HG02981 (cell line): ENCODE measurements at regions not wholly inside any gene's neighbourhood (a gene's known extent, or its start where the extent isn't known, plus 50 kb on each side); places are given as distances from the start of the nearest gene placed in this dataset.
A peak's percentile ranks its signal among the peaks of the same experiment; 100 is the strongest.
"Not testable (repeated sequence)": the region's sequence is repeated elsewhere in the genome, so short reads cannot be mapped to it uniquely, and the experiment has no call there.

Source experiments
- ATAC-seq: cut with Tn5 transposase; IDR thresholded peaks from one replicate; pipeline ENCODE4 v1.9.1; 2021; ENCODE audit warnings: mild to moderate bottlenecking, moderate library complexity; ENCODE audit not compliant: unreplicated experiment

DNA sequence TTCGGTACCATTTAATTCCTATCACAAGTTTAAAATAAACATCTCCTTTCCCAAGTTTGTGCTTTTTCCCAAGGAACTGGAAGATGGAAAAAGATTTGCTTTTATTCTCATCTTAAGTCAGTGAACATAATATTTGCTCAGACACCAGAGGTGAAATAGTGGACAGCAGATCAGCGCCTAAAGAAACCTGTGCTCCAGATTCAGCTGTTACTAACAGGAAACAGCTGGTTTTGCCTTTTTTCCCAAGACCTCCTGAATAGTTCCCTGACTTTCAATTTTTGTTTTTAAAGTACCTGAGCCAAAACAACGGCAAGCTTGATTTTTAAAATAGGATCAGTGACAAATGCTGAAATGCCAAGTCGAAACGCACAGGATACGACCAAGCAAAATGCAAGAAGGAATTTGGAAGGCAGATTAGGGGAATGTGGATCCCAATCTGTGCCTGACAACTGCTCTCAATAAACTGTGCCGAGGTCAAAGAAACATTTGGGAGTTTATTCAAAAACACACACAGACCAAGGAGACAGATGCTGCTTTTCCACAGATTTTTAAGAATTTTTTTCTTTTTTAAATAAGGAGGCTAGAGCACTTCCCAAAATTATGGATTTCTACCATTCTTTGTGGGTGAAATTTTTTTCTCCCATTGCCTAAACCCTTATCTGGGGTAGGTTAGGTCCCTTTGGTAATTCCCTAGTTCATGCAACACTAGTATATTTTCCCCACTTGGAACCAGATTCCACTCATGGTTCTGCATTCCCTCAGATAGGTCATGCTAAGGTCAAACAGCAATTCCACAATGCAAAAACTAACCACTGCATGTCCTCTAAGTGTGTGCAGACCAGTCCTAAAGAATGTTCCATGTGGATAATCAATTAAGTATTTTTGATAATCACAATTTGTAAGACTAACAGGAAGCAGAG, 121.5 kb upstream of the PDE1A start:
- no peak for ATAC-seq

DNA sequence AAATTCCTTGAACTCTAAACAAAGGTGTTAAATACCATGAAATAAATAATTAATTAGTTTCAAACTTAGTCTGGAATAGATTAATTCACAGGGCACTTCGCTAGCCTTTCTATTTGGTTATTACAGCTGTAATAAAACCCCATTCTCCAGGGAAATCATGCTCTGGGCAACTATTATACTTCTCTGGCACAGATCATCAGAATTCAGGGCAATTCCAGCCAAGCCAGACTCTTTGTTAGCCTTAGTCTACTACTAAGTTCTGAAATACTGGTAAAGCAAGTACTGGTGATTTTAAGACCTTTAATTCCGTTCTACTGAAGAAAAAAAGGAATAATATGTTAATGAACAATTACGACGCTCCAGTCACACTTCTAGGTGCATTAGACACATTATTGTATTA, 123.4 kb upstream of the PDE1A start:
- ATAC-seq: no peak

- ATAC-seq: not testable (repeated sequence)
Observed at GRCh38 chr2:182552232-182552631, 125.4 kb upstream of the PDE1A start.

GRCh38 chr2:182552785-182553184, 125.9 kb upstream of the PDE1A start:
- not testable (repeated sequence) for ATAC-seq

DNA sequence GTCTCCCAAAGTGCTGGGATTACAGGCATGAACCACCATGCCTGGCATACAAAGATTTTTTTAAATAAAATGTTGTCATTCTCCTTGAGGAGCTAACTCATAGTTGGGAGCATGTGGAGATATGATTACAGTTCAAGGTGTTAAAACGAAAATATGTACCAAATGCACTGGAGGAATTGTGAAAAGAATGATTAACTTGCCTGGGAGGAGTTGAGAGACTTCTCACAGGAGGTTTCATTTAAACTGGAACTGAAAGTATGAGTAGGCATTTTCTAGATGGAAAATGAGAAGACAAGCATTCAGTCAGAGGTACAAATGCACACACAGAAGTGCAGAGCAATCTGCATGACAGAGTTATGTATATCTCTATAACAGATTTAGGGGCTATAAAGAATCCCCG, 126.6 kb upstream of the PDE1A start:
- ATAC-seq: peak; percentile 100

GRCh38 chr2:182554950-182555349, 128.1 kb upstream of the PDE1A start:
- no peak for ATAC-seq

GRCh38 chr2:182558564-182558963, 131.7 kb upstream of the PDE1A start:
- ATAC-seq: no peak

DNA sequence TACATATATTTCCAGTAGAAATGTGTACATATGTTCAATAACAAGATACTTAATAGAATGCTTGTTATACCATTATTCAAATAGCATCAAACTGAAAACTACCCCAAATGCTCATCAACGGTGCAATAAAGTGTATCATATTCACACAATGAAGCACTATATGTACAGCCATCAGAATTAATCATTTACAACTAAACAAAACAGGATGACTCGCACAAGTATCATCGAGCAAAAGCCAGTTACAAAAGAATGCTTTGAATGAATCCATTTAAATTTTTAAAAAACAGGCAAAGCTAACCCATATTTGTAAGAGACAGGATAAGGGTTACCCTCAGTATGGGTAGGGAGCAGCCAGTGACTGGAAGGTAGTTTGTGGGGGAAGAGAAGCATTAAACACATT, 132.8 kb upstream of the PDE1A start:
- ATAC-seq: no peak

DNA sequence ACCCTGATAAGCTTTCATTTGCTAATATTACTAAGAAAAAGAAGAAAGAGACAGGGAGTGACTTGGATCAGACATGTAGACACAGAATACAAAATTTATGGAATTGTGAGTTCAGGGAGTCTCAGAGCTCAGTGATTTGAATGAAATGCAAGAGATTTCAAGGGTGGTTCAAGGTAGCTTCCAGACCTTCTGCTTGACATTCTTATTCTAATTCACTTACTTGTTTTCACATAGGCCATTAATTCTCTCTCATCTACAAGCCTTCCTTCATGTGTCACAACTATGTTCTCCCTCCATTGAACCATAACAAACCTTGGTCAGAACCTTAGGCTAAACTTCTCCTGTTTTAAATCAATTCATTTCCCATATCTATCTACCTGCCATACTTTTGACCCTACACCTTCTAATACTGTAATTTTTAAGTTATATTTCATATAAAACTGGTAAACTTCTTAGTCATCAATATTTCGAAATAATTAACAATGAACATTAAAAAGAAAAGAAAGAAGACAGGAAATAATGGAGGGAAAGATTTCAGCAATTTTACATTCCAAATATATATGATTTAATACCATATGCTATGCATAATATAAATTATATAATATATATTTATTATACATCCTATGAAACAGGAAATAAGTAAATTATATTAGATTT, 139.2 kb upstream of the PDE1A start:
- ATAC-seq: no peak

- ATAC-seq: no peak
Observed at GRCh38 chr2:182573553-182573952, 142.5 kb upstream of the DNAJC10 start.

DNA sequence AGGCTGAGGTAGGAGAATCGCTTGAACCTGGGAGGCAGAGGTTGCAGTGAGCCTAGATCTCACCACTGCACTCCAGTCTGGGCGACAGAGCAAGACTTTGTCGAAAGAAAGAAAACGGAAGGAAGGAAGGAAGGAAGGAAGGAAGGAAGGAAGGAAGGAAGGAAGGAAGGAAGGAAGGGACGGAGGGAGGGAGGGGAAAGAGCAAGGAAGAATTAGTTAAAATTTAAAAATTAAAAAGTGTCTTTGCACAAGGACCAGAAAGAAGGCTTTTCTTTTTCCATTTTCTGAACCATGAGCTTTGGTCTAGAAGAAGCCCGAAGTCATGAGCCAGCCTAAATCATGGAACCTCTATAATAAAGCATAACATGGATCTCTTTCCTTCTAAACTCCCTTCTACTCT, 138.2 kb upstream of the DNAJC10 start:
- ATAC-seq: no peak

- ATAC-seq: no peak
Observed at GRCh38 chr2:182581196-182581935, 134.7 kb upstream of the DNAJC10 start.

GRCh38 chr2:182584462-182584861, 131.6 kb upstream of the DNAJC10 start:
- ATAC-seq: no peak

GRCh38 chr2:182585001-182585400, 131.1 kb upstream of the DNAJC10 start:
- no peak for ATAC-seq

- ATAC-seq: no peak
Observed at GRCh38 chr2:182585430-182585829, 130.6 kb upstream of the DNAJC10 start.

GRCh38 chr2:182586426-182586825, 129.6 kb upstream of the DNAJC10 start:
- peak; percentile 72 for ATAC-seq

GRCh38 chr2:182587831-182588230, 128.2 kb upstream of the DNAJC10 start:
- no peak for ATAC-seq

- no peak for ATAC-seq
Observed at GRCh38 chr2:182589121-182589520, 126.9 kb upstream of the DNAJC10 start.

DNA sequence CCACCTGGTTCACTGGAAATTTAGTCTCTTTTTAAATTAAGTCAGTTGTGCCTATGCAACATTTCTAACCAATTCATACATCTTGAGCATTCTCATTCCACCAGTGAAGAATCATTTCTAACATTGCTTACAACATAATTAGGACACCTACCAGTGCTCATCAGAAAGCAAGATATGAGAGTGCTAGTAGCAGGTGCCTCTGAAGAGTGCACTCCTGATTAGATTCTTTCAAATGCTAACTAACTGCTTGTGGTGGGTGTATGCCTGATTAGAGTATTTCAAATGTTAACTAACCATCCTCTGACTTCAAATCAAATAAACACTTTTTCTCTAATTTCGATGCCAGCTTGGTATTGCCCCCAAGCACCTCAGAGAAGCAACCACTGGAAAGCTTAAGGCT, 124.3 kb upstream of the DNAJC10 start:
- ATAC-seq: no peak

- ATAC-seq: no peak
Observed at GRCh38 chr2:182592691-182593393, 123.2 kb upstream of the DNAJC10 start.

DNA sequence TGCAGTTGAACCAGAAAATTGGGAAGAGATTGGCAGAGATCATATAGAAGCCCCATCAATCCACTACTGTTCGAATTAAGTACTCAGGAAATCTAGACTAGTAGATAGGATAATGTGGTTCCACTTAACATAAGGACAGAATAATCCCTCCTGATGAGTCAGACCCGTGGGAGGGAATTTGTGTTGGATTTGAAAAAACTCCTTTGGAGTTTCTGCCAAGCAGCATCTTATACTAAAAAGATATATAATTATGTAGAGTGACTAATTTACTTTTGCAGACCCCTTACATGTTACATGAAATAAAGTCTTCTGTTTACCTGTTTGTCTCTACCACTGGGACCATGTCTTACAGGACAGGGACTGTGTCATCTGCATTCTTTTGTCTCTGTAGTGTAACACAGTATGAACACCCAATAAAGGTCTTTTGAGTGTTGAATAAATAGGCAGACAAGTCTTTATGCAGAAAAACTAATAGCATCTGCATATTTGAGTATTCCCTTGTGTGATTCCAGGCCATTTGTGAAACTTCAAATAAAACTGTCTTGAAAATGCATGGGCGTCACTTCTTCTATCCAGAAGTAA, 122.6 kb upstream of the DNAJC10 start:
- no peak for ATAC-seq
